Suprapubic skin (tissue), 4 donors: ENCODE measurements at regions not wholly inside any gene's neighbourhood (a gene's known extent, or its start where the extent isn't known, plus 50 kb on each side); places are given as distances from the start of the nearest gene placed in this dataset.
"Not testable (repeated sequence)": the region's sequence is repeated elsewhere in the genome, so short reads cannot be mapped to it uniquely, and the experiment has no call there.

Experiments
- CTCF ChIP-seq, 2 donors: fragments of 200-600 bp in 1 of 2; fragments of 450-650 bp in 1 of 2; sonication (generic) in 1 of 2; IDR thresholded peaks; one replicate each; pipeline ENCODE4 v1.5.1; 2016 to 2019; ENCODE audit warnings: antibody characterized with exemption in 2 of 2, mild to moderate bottlenecking in 1 of 2, moderate library complexity in 1 of 2
- EP300 ChIP-seq: sonication (generic); formaldehyde crosslinking; IDR thresholded peaks from one replicate; pipeline ENCODE4 v1.6.1; 2017; ENCODE audit warnings: antibody characterized with exemption
- POLR2AphosphoS5 ChIP-seq, 3 donors: sonication (generic); formaldehyde crosslinking; IDR thresholded peaks; one replicate each; pipeline ENCODE4 v1.6.1; 2017; ENCODE audit warnings: antibody characterized with exemption in 3 of 3

- TF ChIP-seq EP300; CTCF (IDR thresholded peaks at IDR 0.05); POLR2AphosphoS5 (IDR thresholded peaks at IDR 0.05): not testable (repeated sequence)
Observed at GRCh38 chr15:29974056-29974455, 108.7 kb upstream of the GOLGA8J start.
